ENCODE measurements at regions not wholly inside any gene's neighbourhood (a gene's known extent, or its start where the extent isn't known, plus 50 kb on each side); places are given as distances from the start of the nearest gene placed in this dataset.

GRCh38 chr4:41429280-41429669 lies 108.7 kb upstream of the LIMCH1 start (continued):
- no peak for TF ChIP-seq REST (IDR thresholded peaks at IDR 0.05; ENCODE audit: unreplicated experiment)
- no peak for TF ChIP-seq CREB1 (CRISPR knock-in tag; IDR thresholded peaks at IDR 0.05; ENCODE audit: low read depth)
- no peak for TF ChIP-seq POLR2AphosphoS5 (IDR thresholded peaks at IDR 0.05; ENCODE audit: low read depth)

- Mint-ChIP-seq H3K27ac (no peak overlapping the region), H3K9me3 (peaks cover 10% of the 10 kb centered on the region; the same call in 2 of the 3 replicates), H3K4me1 (peaks cover 50% of the 10 kb centered on the region), H3K27me3 (ENCODE audit: insufficient read depth, low read depth, poor library complexity) (peaks cover 7% of the 10 kb centered on the region), H3K36me3 (ENCODE audit: low read depth) (peaks cover 8% of the 10 kb centered on the region), H3K4me3 (no peak overlapping the region)
- Histone ChIP-seq H4K20me1 (replicated peaks; ENCODE audit: insufficient read depth) (no peaks in the 10 kb centered on the region), H3K4me2 (no peak overlapping the region), H3K4me3 (no peak overlapping the region), H3K27me3 (ENCODE audit: insufficient read depth) (no peaks in the 10 kb centered on the region), H2AFZ (no peak overlapping the region), H3K4me1 (ENCODE audit: insufficient read depth) (peaks cover 27% of the 10 kb centered on the region), H3K9me2 (ENCODE audit: insufficient read depth) (peaks cover 11% of the 10 kb centered on the region), H3K79me2 (replicated peaks; ENCODE audit: insufficient read depth) (no peaks in the 10 kb centered on the region), H3F3A (replicated peaks; ENCODE audit: low read depth) (no peaks in the 10 kb centered on the region), H3K27ac (ENCODE audit: low read depth) (no peak overlapping the region), H3K36me3 (ENCODE audit: insufficient read depth) (no peaks in the 10 kb centered on the region)
- no peak for DNase-seq (ENCODE audit: low spot score)
- no peak for ATAC-seq
- no peak for TF ChIP-seq ZNF462 (CRISPR knock-in tag; IDR thresholded peaks at IDR 0.05)
- no peak for TF ChIP-seq POLR2AphosphoS5 (IDR thresholded peaks at IDR 0.05; ENCODE audit: low read depth)
- no peak for TF ChIP-seq EZH2 (IDR thresholded peaks at IDR 0.05; ENCODE audit: low read depth, unreplicated experiment)
- TF ChIP-seq ETS1 (IDR thresholded peaks at IDR 0.05): no peak
- no peak for TF ChIP-seq REST (IDR thresholded peaks at IDR 0.05; ENCODE audit: unreplicated experiment)
- TF ChIP-seq EZH2phosphoT487 (IDR thresholded peaks at IDR 0.05; ENCODE audit: unreplicated experiment): no peak
- TF ChIP-seq NANOG (IDR thresholded peaks at IDR 0.05; ENCODE audit: borderline replicate concordance): no peak
- no peak for TF ChIP-seq JUNB (IDR thresholded peaks at IDR 0.05; ENCODE audit: unreplicated experiment)
- TF ChIP-seq ZNF114 (CRISPR knock-in tag; IDR thresholded peaks at IDR 0.05): no peak
- no peak for TF ChIP-seq CREB1 (CRISPR knock-in tag; IDR thresholded peaks at IDR 0.05; ENCODE audit: low read depth)
- TF ChIP-seq ZNF331 (CRISPR knock-in tag; IDR thresholded peaks at IDR 0.05; ENCODE audit: low read depth): no peak
These were observed 107.2 kb upstream of the LIMCH1 start for GRCh38 chr4:41430792-41431191.
